DOHH2 (cell line): ENCODE measurements at regions not wholly inside any gene's neighbourhood (a gene's known extent, or its start where the extent isn't known, plus 50 kb on each side); places are given as distances from the start of the nearest gene placed in this dataset.

Experiments used
- H3F3A ChIP-seq: fragments of 200-600 bp; sonication (generic), shearing (Covaris generic); 2 replicates; pipeline ENCODE4 v1.6.0; 2016; ENCODE audit warnings: antibody characterized with exemption, mild to moderate bottlenecking; ENCODE audit not compliant: control insufficient read depth, insufficient read depth
- H3K27ac ChIP-seq: fragments of 200-600 bp; sonication (generic); 2 replicates; pipeline ENCODE4 v1.5.1; 2014; ENCODE audit warnings: low read depth, mild to moderate bottlenecking, low read length, moderate library complexity
- H3K27me3 ChIP-seq: fragments of 200-600 bp; sonication (generic); 2 replicates; pipeline ENCODE4 v1.6.1; 2014; ENCODE audit warnings: mild to moderate bottlenecking, low read length, mixed read lengths; ENCODE audit not compliant: control insufficient read depth
- H3K36me3 ChIP-seq: fragments of 200-600 bp; sonication (generic); 2 replicates; pipeline ENCODE4 v1.6.1; 2014; ENCODE audit warnings: mild to moderate bottlenecking, low read length, moderate library complexity, mixed read lengths; ENCODE audit not compliant: control insufficient read depth
- H3K4me1 ChIP-seq: fragments of 200-600 bp; sonication (generic); 2 replicates; pipeline ENCODE4 v1.6.1; 2014; ENCODE audit warnings: mild to moderate bottlenecking, low read length, mixed read lengths; ENCODE audit not compliant: control insufficient read depth
- H3K4me2 ChIP-seq: fragments of 200-600 bp; sonication (generic); 2 replicates; pipeline ENCODE4 v1.6.0; 2014; ENCODE audit warnings: mild to moderate bottlenecking, low read length, moderate library complexity
- H3K4me3 ChIP-seq: fragments of 200-600 bp; sonication (generic); 2 replicates; pipeline ENCODE4 v1.5.1; 2014; ENCODE audit warnings: mild to moderate bottlenecking, low read length, mixed read lengths
- H3K79me2 ChIP-seq: fragments of 200-600 bp; sonication (generic); 2 replicates; pipeline ENCODE4 v1.6.1; 2014; ENCODE audit warnings: mild to moderate bottlenecking, low read length, mixed read lengths; ENCODE audit not compliant: control insufficient read depth
- H3K9me2 ChIP-seq: fragments of 200-600 bp; sonication (generic); replicated peaks from 2 replicates; pipeline ENCODE4 v1.6.1; 2014; ENCODE audit warnings: mild to moderate bottlenecking, low read length, mixed read lengths; ENCODE audit not compliant: control insufficient read depth
- H3K9me3 ChIP-seq: fragments of 200-600 bp; sonication (generic); 2 replicates; pipeline ENCODE4 v1.6.1; 2014; ENCODE audit warnings: antibody characterized with exemption, low read length, mixed read lengths; ENCODE audit not compliant: control insufficient read depth, insufficient read depth
- H4K20me1 ChIP-seq: fragments of 200-600 bp; sonication (generic); 2 replicates; pipeline ENCODE4 v1.6.0; 2014; ENCODE audit warnings: low read depth, mild to moderate bottlenecking, antibody characterized with exemption, low read length, moderate library complexity; ENCODE audit not compliant: control insufficient read depth, insufficient read depth
- EZH2phosphoT487 ChIP-seq: fragments of 200-600 bp; sonication (generic); IDR thresholded peaks from 2 replicates; pipeline ENCODE4 v1.6.1; 2017; ENCODE audit warnings: borderline replicate concordance, mild to moderate bottlenecking, antibody characterized with exemption, low read length, moderate library complexity, mixed read lengths
- TF ChIP-seq, protein P1 (sequence below): fragments of 200-600 bp; sonication (generic); IDR thresholded peaks from one replicate; pipeline ENCODE4 v1.5.1; 2014; ENCODE audit warnings: antibody characterized with exemption, mild to moderate bottlenecking, low read depth, low read length; ENCODE audit not compliant: poor library complexity, severe bottlenecking

DNA sequence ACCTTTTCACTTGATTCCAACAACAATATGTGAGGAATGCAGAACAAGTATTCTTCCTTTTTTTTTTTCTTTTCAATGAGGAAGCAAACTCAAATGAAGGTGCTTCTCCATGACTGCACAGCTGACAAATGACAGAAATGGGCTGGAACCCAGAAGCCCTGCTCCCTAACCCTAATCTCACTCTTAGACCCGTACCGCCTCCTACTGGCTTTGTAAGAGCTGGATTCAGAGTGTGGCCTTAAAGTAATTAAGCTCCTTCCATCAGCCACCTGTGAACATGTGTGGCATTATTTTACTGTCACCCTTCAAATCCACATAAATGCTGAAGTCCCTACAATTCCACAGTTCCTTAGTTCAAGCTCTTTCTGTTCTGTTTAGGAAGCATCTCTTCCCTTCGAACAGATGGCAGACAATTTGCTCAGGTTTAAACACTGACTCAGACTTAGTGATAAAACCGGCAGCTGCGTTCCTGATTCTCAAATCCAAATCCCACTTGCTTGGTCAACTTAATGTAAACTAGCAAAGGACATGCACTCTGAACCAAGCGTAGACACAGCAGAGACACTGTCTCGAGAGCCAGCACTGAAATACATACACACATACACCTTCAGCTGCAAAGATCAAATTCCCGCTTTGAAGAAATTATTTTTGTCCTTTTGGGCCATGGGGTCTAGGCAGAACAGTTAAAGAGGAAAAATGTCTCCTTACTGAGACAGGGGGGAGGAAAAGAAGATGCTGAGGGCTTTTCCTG is 316.7 kb upstream of the TLE4 start:
- Histone ChIP-seq H3K79me2 (no peaks in the 10 kb centered on the region), H3K27ac (no peak overlapping the region), H3K27me3 (no peaks in the 10 kb centered on the region), H3K9me2 (no peaks in the 10 kb centered on the region), H3K4me1 (no peaks in the 10 kb centered on the region), H3F3A (no peaks in the 10 kb centered on the region), H3K9me3 (no peaks in the 10 kb centered on the region; the same call in 1 of the 2 replicates), H3K4me3 (no peak overlapping the region), H3K4me2 (no peak overlapping the region), H3K36me3 (no peaks in the 10 kb centered on the region), H4K20me1 (no peaks in the 10 kb centered on the region)
- TF ChIP-seq EZH2phosphoT487, result no peak
- TF ChIP-seq, protein P1, sequence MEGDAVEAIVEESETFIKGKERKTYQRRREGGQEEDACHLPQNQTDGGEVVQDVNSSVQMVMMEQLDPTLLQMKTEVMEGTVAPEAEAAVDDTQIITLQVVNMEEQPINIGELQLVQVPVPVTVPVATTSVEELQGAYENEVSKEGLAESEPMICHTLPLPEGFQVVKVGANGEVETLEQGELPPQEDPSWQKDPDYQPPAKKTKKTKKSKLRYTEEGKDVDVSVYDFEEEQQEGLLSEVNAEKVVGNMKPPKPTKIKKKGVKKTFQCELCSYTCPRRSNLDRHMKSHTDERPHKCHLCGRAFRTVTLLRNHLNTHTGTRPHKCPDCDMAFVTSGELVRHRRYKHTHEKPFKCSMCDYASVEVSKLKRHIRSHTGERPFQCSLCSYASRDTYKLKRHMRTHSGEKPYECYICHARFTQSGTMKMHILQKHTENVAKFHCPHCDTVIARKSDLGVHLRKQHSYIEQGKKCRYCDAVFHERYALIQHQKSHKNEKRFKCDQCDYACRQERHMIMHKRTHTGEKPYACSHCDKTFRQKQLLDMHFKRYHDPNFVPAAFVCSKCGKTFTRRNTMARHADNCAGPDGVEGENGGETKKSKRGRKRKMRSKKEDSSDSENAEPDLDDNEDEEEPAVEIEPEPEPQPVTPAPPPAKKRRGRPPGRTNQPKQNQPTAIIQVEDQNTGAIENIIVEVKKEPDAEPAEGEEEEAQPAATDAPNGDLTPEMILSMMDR, result no peak

DNA sequence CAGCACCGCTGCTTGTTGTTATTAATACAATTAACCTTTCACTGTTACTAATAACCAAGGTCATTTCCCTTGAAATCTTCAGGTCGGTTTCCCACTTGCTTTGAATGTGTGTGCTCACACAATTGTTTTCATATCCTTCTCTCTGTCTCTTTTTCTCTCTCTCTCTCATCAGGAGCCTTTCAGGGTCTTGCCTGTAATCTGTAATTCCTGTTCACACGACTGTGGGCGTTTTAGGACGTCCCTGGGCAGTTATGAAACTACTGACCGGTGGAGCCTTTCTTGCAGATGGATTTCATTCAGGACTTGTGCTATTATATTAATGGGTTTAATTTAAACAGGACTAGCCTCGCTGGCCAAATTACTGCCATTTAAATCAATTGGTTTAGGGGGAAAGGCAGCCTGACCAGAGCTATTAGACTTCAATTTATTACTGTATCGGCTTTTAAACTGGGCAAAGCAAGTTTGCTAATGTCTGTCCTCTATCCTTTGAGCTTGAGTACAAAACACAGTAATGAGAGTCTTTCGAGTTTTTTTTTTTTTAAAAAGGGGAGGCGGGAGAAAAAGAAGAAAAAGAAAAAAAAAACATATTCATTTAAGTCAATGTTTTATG is 316.0 kb upstream of the TLE4 start:
- H3K9me2 ChIP-seq, result no peaks in the 10 kb centered on the region
- H3F3A ChIP-seq, result no peaks in the 10 kb centered on the region
- H3K36me3 ChIP-seq, result no peaks in the 10 kb centered on the region
- H3K4me1 ChIP-seq, result no peaks in the 10 kb centered on the region
- H3K27me3 ChIP-seq, result no peaks in the 10 kb centered on the region
- H3K9me3 ChIP-seq, result no peaks in the 10 kb centered on the region; the same call in 1 of the 2 replicates
- TF ChIP-seq, protein P1, result no peak
- H3K4me3 ChIP-seq, result no peak overlapping the region
- H3K4me2 ChIP-seq, result no peak overlapping the region
- H3K79me2 ChIP-seq, result no peaks in the 10 kb centered on the region
- no peaks in the 10 kb centered on the region for H4K20me1 ChIP-seq
- no peak overlapping the region for H3K27ac ChIP-seq

DNA sequence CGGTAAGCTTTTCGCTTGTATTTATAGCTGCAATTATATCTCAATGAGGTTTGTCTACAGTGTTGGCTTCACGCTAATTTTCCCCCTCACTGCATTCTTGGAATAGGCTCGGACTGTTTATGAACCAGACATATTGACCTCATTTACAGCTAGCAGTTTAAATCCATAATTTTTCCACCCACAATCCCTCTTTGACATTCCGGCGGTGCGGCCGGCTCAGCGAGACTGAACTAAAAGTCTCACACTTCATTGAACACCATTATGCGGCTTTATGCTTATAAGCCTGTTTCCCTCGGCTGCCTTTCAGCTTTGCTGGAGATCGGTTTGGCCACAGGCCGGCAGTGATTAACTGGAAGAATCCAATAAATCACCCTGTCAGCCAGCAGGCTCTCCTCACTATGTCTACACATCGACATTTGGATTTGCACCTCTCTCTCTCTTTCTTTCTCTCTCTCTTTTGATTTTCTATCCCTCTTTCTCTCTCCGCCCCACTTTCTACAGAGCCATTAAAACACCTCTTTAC is 315.0 kb upstream of the TLE4 start:
- Histone ChIP-seq H3K27me3 (no peaks in the 10 kb centered on the region), H3K4me3 (no peak overlapping the region)
- no peak for TF ChIP-seq EZH2phosphoT487
- TF ChIP-seq, protein P1, result no peak

More for the DNA sequence above, 315.0 kb upstream of the TLE4 start:
- no peaks in the 10 kb centered on the region; the same call in 1 of the 2 replicates for H3K9me3 ChIP-seq
- no peak overlapping the region for H3K27ac ChIP-seq
- no peaks in the 10 kb centered on the region for H3F3A ChIP-seq
- no peaks in the 10 kb centered on the region for H3K79me2 ChIP-seq
- no peaks in the 10 kb centered on the region for H4K20me1 ChIP-seq
- H3K4me2 ChIP-seq, result no peak overlapping the region
- H3K9me2 ChIP-seq, result no peaks in the 10 kb centered on the region
- no peaks in the 10 kb centered on the region for H3K4me1 ChIP-seq
- no peaks in the 10 kb centered on the region for H3K36me3 ChIP-seq
